AG04450 (cell line): ENCODE measurements at regions not wholly inside any gene's neighbourhood (a gene's known extent, or its start where the extent isn't known, plus 50 kb on each side); places are given as distances from the start of the nearest gene placed in this dataset.
"Not testable (repeated sequence)": the region's sequence is repeated elsewhere in the genome, so short reads cannot be mapped to it uniquely, and the experiment has no call there.

Experiments
- CTCF ChIA-PET: fragments of 300-600, 350-600 bp; formaldehyde crosslinking; extraction: SDS; loops from one replicate; lab custom pipeline; 2022; ENCODE audit warnings: antibody characterized with exemption, inconsistent platforms; lab: Charles Lee
- POLR2A ChIA-PET: fragments of 350-600 bp; formaldehyde crosslinking; extraction: SDS; loops from one replicate; lab custom pipeline; 2021; ENCODE audit warnings: antibody characterized with exemption, inconsistent platforms; lab: Yijun Ruan, JAX
- DNase-seq: peaks from one replicate; pipeline ENCODE4 v3.0.0-alpha.2; 2011; ENCODE audit warnings: low read depth, low spot score
- H3K27ac ChIP-seq: one replicate; pipeline ENCODE4 v1.5.1; 2012; ENCODE audit warnings: low read depth, low read length, control low read depth
- H3K27me3 ChIP-seq: one replicate; pipeline ENCODE4 v1.6.0; 2012; ENCODE audit warnings: low read length; ENCODE audit not compliant: control insufficient read depth, insufficient read depth
- H3K4me3 ChIP-seq: 2 replicates; pipeline ENCODE4 v1.5.1; 2011; ENCODE audit warnings: mild to moderate bottlenecking, low read depth, low read length, control low read depth
- H3K9me3 ChIP-seq: 2 replicates; pipeline ENCODE4 v1.5.1; 2012; ENCODE audit warnings: low read length; ENCODE audit not compliant: control insufficient read depth, insufficient read depth
- CTCF ChIP-seq: IDR thresholded peaks from 2 replicates; pipeline ENCODE4 v1.5.1; 2011; ENCODE audit warnings: low read depth, low read length, control low read depth, inconsistent platforms

- DNase-seq, result no peak
- TF ChIP-seq CTCF, result no peak
- no peaks in the 10 kb centered on the region for H3K9me3 ChIP-seq
- no peak overlapping the region for H3K4me3 ChIP-seq
- POLR2A ChIA-PET, result no interaction called here
- CTCF ChIA-PET, result no interaction called here
- H3K27ac ChIP-seq, result no peak overlapping the region
- H3K27me3 ChIP-seq, result no peaks in the 10 kb centered on the region
Observed at GRCh38 chrX:138897621-138898492, 186.3 kb upstream of the FGF13 start.

GRCh38 chrX:138890491-138890890 lies 179.0 kb upstream of the FGF13 start:
- ChIA-PET POLR2A (no interaction called here), CTCF (no interaction called here)
- no peak overlapping the region for H3K27ac ChIP-seq
- no peaks in the 10 kb centered on the region for H3K9me3 ChIP-seq
- no peak for TF ChIP-seq CTCF
- H3K4me3 ChIP-seq, result no peak overlapping the region
- no peak for DNase-seq
- no peaks in the 10 kb centered on the region for H3K27me3 ChIP-seq

- no peak for DNase-seq
- Histone ChIP-seq H3K27me3 (no peaks in the 10 kb centered on the region), H3K9me3 (no peaks in the 10 kb centered on the region), H3K4me3 (no peak overlapping the region), H3K27ac (no peak overlapping the region)
- no peak for TF ChIP-seq CTCF
- POLR2A ChIA-PET, result no interaction called here
- CTCF ChIA-PET, result no interaction called here
Observed at GRCh38 chrX:138889149-138889548, 177.6 kb upstream of the FGF13 start.

GRCh38 chrX:138886769-138887168 lies 175.3 kb upstream of the FGF13 start:
- no peak for TF ChIP-seq CTCF
- no peaks in the 10 kb centered on the region for H3K9me3 ChIP-seq
- H3K27me3 ChIP-seq, result no peaks in the 10 kb centered on the region
- no peak for DNase-seq
- ChIA-PET POLR2A (no interaction called here), CTCF (no interaction called here)
- H3K4me3 ChIP-seq, result no peak overlapping the region
- H3K27ac ChIP-seq, result no peak overlapping the region

GRCh38 chrX:138885886-138886285 lies 174.4 kb upstream of the FGF13 start:
- POLR2A ChIA-PET, result no interaction called here
- Histone ChIP-seq H3K27ac (no peak overlapping the region), H3K4me3 (no peak overlapping the region), H3K27me3 (no peaks in the 10 kb centered on the region), H3K9me3 (no peaks in the 10 kb centered on the region)
- no peak for DNase-seq
- CTCF ChIA-PET, result no interaction called here
- no peak for TF ChIP-seq CTCF

- not testable (repeated sequence) for H3K27me3 ChIP-seq
Observed at GRCh38 chrX:138880293-138880692, 168.8 kb upstream of the FGF13 start.

More at GRCh38 chrX:138880293-138880692, 168.8 kb upstream of the FGF13 start:
- H3K4me3 ChIP-seq, POLR2A ChIA-PET, H3K27ac ChIP-seq, CTCF ChIA-PET, DNase-seq, H3K9me3 ChIP-seq: not testable (repeated sequence)
